ENCODE measurements at regions not wholly inside any gene's neighbourhood (a gene's known extent, or its start where the extent isn't known, plus 50 kb on each side); places are given as distances from the start of the nearest gene placed in this dataset.

- TF ChIP-seq CTCF (IDR thresholded peaks at IDR 0.05; ENCODE audit: low read depth, low read length) (no peak), EZH2phosphoT487 (IDR thresholded peaks at IDR 0.05; ENCODE audit: low read depth) (no peak)
These were observed 775.9 kb upstream of the CDH9 start for GRCh38 chr5:27814286-27814685.

Data from OCI-LY3 (cell line).